ENCODE measurements at regions not wholly inside any gene's neighbourhood (a gene's known extent, or its start where the extent isn't known, plus 50 kb on each side); places are given as distances from the start of the nearest gene placed in this dataset.
A peak's percentile ranks its signal among the peaks of the same experiment; 100 is the strongest.

- H3K4me1 ChIP-seq (ENCODE audit: control insufficient read depth, insufficient read depth, low read length) = no peaks in the 10 kb centered on the region
- intact Hi-C loops (cut with DNase I) = no loop called here
- H3K4me3 ChIP-seq (ENCODE audit: low read length) = no peak overlapping the region
These were observed 130.3 kb upstream of the CCDC68 start for GRCh38 chr18:55089610-55090009.

GRCh38 chr18:55088561-55088960 lies 129.3 kb upstream of the CCDC68 start:
- 37% methylated on average over 3 of the region's 3 CpGs for WGBS
- ATAC-seq = peak in 1 of 2 donors; percentile 29

More at GRCh38 chr18:55089610-55090009, 130.3 kb upstream of the CCDC68 start:
- ATAC-seq (no peak), DNase-seq (no peak)
- 88% methylated on average over 3 of the region's 3 CpGs for WGBS
- H3K9me3 ChIP-seq (ENCODE audit: control insufficient read depth, low read length) = no peaks in the 10 kb centered on the region
- no peaks in the 10 kb centered on the region for H3K27me3 ChIP-seq (ENCODE audit: control insufficient read depth, insufficient read depth)
- H3K27ac ChIP-seq (ENCODE audit: low read length) = no peak overlapping the region

DNA sequence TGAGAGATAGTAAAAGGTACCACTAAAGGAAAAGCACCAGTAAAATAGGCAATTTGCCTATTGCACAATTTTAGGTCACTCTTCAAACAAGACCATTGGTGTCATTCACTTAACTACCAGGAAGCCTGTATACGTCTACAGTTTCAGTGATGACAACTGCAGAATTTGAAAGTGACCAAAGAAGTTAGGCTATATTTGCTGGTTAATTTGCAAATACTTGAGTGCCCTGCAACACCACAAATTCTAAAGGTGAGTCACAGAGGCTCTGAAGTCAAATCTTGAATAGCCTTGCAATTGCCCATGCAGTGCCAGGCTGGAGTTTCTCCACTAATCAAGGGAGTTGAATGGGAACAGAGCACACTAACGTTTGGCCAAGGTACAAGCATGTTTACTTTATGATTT lies 128.7 kb upstream of the CCDC68 start:
- H3K4me3 ChIP-seq (ENCODE audit: low read length) = no peak overlapping the region
- H3K9me3 ChIP-seq (ENCODE audit: control insufficient read depth, low read length) = no peaks in the 10 kb centered on the region
- H3K27me3 ChIP-seq (ENCODE audit: control insufficient read depth, insufficient read depth) = no peaks in the 10 kb centered on the region
- ATAC-seq (no peak), DNase-seq (no peak)
- no peak overlapping the region for H3K27ac ChIP-seq (ENCODE audit: low read length)
- H3K4me1 ChIP-seq (ENCODE audit: control insufficient read depth, insufficient read depth, low read length) = no peaks in the 10 kb centered on the region
- intact Hi-C loops (cut with DNase I) = no loop called here
- 38% methylated on average over 2 of the region's 2 CpGs for WGBS

More at GRCh38 chr18:55088561-55088960, 129.3 kb upstream of the CCDC68 start:
- no peak overlapping the region for H3K27ac ChIP-seq (ENCODE audit: low read length)
- H3K9me3 ChIP-seq (ENCODE audit: control insufficient read depth, low read length) = no peaks in the 10 kb centered on the region
- no peak overlapping the region for H3K4me3 ChIP-seq (ENCODE audit: low read length)
- H3K4me1 ChIP-seq (ENCODE audit: control insufficient read depth, insufficient read depth, low read length) = no peaks in the 10 kb centered on the region
- intact Hi-C loops (cut with DNase I) = no loop called here
- DNase-seq = no peak
- H3K27me3 ChIP-seq (ENCODE audit: control insufficient read depth, insufficient read depth) = no peaks in the 10 kb centered on the region

DNA sequence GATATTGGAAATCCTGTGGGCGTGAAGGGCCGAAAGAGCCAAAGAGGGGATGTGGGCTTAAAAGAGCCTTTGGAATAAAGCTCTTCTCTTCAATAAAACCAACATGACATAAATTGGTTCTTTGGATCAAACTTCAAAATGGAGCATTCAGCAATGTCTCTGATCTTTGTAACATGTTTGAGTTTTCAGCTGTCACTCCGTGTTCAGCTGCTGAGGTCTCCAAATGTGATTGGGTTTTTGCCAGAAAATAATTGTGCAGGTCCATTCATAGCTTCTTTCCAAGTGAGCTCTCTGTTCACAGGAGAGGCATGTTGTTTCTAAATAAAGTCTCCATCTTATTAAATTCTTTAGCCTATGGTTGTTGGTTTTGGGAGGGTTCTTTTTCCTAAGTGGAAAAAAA lies 127.6 kb upstream of the CCDC68 start:
- WGBS = 87% methylated on average over 3 of the region's 3 CpGs
- H3K9me3 ChIP-seq (ENCODE audit: control insufficient read depth, low read length) = no peaks in the 10 kb centered on the region
- no peak for DNase-seq
- no peak overlapping the region for H3K27ac ChIP-seq (ENCODE audit: low read length)
- intact Hi-C loops (cut with DNase I) = no loop called here
- no peaks in the 10 kb centered on the region for H3K27me3 ChIP-seq (ENCODE audit: control insufficient read depth, insufficient read depth)
- no peak for ATAC-seq
- H3K4me1 ChIP-seq (ENCODE audit: control insufficient read depth, insufficient read depth, low read length) = no peaks in the 10 kb centered on the region
- no peak overlapping the region for H3K4me3 ChIP-seq (ENCODE audit: low read length)

GRCh38 chr18:55085557-55086285 lies 126.5 kb upstream of the CCDC68 start:
- no peaks in the 10 kb centered on the region for H3K9me3 ChIP-seq (ENCODE audit: control insufficient read depth, low read length)
- intact Hi-C loops (cut with DNase I) = no loop called here
- H3K4me3 ChIP-seq (ENCODE audit: low read length) = no peak overlapping the region
- H3K27ac ChIP-seq (ENCODE audit: low read length) = no peak overlapping the region
- DNase-seq = no peak
- H3K27me3 ChIP-seq (ENCODE audit: control insufficient read depth, insufficient read depth) = no peaks in the 10 kb centered on the region
- WGBS = 87% methylated on average over 4 of the region's 4 CpGs
- no peak for ATAC-seq
- no peaks in the 10 kb centered on the region for H3K4me1 ChIP-seq (ENCODE audit: control insufficient read depth, insufficient read depth, low read length)

DNA sequence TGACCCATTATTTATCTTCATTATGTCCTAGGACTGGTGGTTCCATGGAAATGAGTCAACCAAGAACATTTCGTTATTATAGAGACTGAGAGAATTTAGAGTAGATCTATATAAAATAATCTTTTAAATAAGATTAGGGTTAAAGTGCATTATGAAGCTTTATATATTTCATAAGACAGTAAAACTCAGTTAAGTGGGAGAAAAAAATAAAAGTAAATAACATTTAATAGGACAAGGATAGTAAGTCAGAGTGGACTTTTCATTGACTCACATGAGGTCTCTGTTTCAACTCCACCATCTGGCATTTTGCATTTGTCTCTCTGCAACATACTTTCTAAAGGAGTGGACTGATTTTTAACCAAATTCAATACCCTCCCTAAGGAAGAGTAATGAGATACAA lies 125.3 kb upstream of the CCDC68 start:
- Histone ChIP-seq H3K4me1 (ENCODE audit: control insufficient read depth, insufficient read depth, low read length) (no peaks in the 10 kb centered on the region), H3K4me3 (ENCODE audit: low read length) (no peak overlapping the region), H3K27me3 (ENCODE audit: control insufficient read depth, insufficient read depth) (no peaks in the 10 kb centered on the region), H3K27ac (ENCODE audit: low read length) (no peak overlapping the region), H3K9me3 (ENCODE audit: control insufficient read depth, low read length) (no peaks in the 10 kb centered on the region)
- no peak for DNase-seq
- intact Hi-C loops (cut with DNase I) = no loop called here
- whole genome bisulfite sequencing = 89% methylated on average over 1 of the region's 1 CpG
- no peak for ATAC-seq

DNA sequence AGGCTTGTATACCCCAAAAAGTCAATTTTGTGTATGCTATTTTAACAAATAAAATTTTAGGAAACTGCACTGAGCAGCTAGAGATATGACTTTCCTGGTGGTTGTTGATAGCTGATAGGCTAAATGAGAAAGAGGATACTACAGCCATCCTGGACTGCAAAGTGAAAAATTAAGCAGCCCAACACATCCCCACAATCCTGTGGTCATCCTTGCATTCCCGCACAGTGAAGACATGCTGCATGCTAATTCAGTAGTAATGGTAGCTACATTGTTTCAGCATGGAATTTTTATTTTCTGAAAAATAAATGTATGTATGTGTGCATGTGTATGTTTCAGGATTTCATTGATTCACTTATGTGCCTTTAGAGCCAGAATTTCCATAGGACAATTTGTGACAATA lies 124.2 kb upstream of the CCDC68 start:
- intact Hi-C loops (cut with DNase I) = no loop called here
- no peaks in the 10 kb centered on the region for H3K4me1 ChIP-seq (ENCODE audit: control insufficient read depth, insufficient read depth, low read length)
- no peak overlapping the region for H3K27ac ChIP-seq (ENCODE audit: low read length)
- 100% methylated on average over 1 of the region's 1 CpG for whole genome bisulfite sequencing
- no peak overlapping the region for H3K4me3 ChIP-seq (ENCODE audit: low read length)
- ATAC-seq (no peak), DNase-seq (no peak)
- no peaks in the 10 kb centered on the region for H3K9me3 ChIP-seq (ENCODE audit: control insufficient read depth, low read length)
- no peaks in the 10 kb centered on the region for H3K27me3 ChIP-seq (ENCODE audit: control insufficient read depth, insufficient read depth)

GRCh38 chr18:55079481-55080355 lies 120.5 kb upstream of the CCDC68 start:
- intact Hi-C loops (cut with DNase I) = no loop called here
- DNase-seq (peak in 2 of 3 donors; percentile 63 to 66), ATAC-seq (no peak)
- no peak overlapping the region for H3K27ac ChIP-seq (ENCODE audit: low read length)
- H3K4me1 ChIP-seq (ENCODE audit: control insufficient read depth, insufficient read depth, low read length) = no peaks in the 10 kb centered on the region
- H3K4me3 ChIP-seq (ENCODE audit: low read length) = no peak overlapping the region
- no peaks in the 10 kb centered on the region for H3K9me3 ChIP-seq (ENCODE audit: control insufficient read depth, low read length)
- no peaks in the 10 kb centered on the region for H3K27me3 ChIP-seq (ENCODE audit: control insufficient read depth, insufficient read depth)
- 45% methylated on average over 17 of the region's 17 CpGs for WGBS

DNA sequence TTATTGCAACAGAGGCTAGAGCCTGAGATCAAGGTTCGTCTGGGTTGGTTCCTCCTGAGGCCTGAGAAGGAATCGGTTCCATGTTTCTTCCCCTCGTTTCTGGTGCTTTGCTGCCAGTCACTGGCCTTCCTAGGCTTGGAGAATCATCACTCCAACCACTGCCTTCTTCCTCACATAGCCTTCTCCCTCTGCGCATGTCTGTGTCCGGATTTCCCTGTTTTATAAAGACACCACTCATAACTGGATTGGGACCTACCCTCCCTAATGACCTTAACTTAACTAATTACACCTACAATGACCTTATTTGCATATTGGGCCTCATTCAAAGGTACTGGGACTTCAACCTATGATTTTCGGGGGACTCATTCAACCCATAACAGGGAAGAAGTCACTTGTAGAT lies 119.8 kb upstream of the CCDC68 start:
- intact Hi-C loops (cut with DNase I) = no loop called here
- WGBS = 89% methylated on average over 6 of the region's 6 CpGs
- Histone ChIP-seq H3K27me3 (ENCODE audit: control insufficient read depth, insufficient read depth) (no peaks in the 10 kb centered on the region), H3K4me3 (ENCODE audit: low read length) (no peak overlapping the region), H3K4me1 (ENCODE audit: control insufficient read depth, insufficient read depth, low read length) (no peaks in the 10 kb centered on the region), H3K27ac (ENCODE audit: low read length) (no peak overlapping the region), H3K9me3 (ENCODE audit: control insufficient read depth, low read length) (no peaks in the 10 kb centered on the region)
- ATAC-seq = no peak
- DNase-seq = no peak

DNA sequence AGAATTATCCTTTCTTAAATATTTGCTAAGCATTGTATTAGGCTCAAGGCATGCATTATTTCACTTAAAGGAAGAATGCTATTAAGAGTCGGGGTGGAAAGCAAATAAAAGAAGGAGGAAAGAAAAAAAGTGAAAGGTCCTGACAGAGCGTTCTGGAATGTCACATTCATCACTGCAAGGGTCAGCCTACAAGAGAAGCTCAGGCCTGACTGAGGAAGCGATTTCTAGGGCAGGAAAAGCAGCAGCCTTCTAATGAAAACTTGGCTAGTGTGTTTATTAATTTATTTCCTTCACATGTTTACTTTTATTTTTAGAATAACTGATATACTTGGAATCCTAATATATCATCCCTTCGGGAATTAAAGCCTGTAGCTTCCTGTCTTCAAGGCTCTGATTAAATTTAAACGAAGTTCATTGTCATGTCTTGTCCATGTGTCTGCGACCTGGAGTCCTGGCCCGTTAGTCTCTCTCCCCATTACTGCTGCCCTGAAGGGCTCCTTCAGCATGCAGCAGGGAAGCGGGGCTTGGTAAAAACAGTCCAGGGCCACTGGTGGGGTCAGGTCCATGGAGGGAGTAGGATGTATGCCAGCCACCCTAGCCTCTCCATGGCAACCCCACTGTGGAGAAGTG lies 119.2 kb upstream of the CCDC68 start:
- DNase-seq (no peak), ATAC-seq (no peak)
- 46% methylated on average over 8 of the region's 8 CpGs for WGBS
- no peaks in the 10 kb centered on the region for H3K27me3 ChIP-seq (ENCODE audit: control insufficient read depth, insufficient read depth)
- H3K4me1 ChIP-seq (ENCODE audit: control insufficient read depth, insufficient read depth, low read length) = no peaks in the 10 kb centered on the region
- no peaks in the 10 kb centered on the region for H3K9me3 ChIP-seq (ENCODE audit: control insufficient read depth, low read length)
- intact Hi-C loops (cut with DNase I) = no loop called here
- no peak overlapping the region for H3K27ac ChIP-seq (ENCODE audit: low read length)
- no peak overlapping the region for H3K4me3 ChIP-seq (ENCODE audit: low read length)

GRCh38 chr18:55076643-55077218 lies 117.5 kb upstream of the CCDC68 start:
- no peak overlapping the region for H3K4me3 ChIP-seq (ENCODE audit: low read length)
- H3K27ac ChIP-seq (ENCODE audit: low read length) = no peak overlapping the region
- intact Hi-C loops (cut with DNase I) = no loop called here
- H3K9me3 ChIP-seq (ENCODE audit: control insufficient read depth, low read length) = no peaks in the 10 kb centered on the region
- no peaks in the 10 kb centered on the region for H3K27me3 ChIP-seq (ENCODE audit: control insufficient read depth, insufficient read depth)
- ATAC-seq (no peak), DNase-seq (no peak)
- 84% methylated on average over 6 of the region's 6 CpGs for WGBS
- H3K4me1 ChIP-seq (ENCODE audit: control insufficient read depth, insufficient read depth, low read length) = no peaks in the 10 kb centered on the region

Data from right cardiac atrium (tissue), 5 donors.